HuH-7 (cell line): ENCODE measurements at regions not wholly inside any gene's neighbourhood (a gene's known extent, or its start where the extent isn't known, plus 50 kb on each side); places are given as distances from the start of the nearest gene placed in this dataset.
"Not testable (repeated sequence)": the region's sequence is repeated elsewhere in the genome, so short reads cannot be mapped to it uniquely, and the experiment has no call there.

ENCODE experiments used
- DNase-seq: peaks from one replicate; pipeline ENCODE4 v3.0.0; 2011; ENCODE audit warnings: low spot score

- DNase-seq = no peak
These were observed 121.0 kb upstream of the ZNF521 start for GRCh38 chr18:25473008-25473407.

- not testable (repeated sequence) for DNase-seq
These were observed 119.0 kb upstream of the ZNF521 start for GRCh38 chr18:25470756-25471524.

- no peak for DNase-seq
These were observed 118.1 kb upstream of the ZNF521 start for GRCh38 chr18:25470062-25470461.

GRCh38 chr18:25469489-25469888, 117.5 kb upstream of the ZNF521 start:
- DNase-seq = no peak

- no peak for DNase-seq
These were observed 115.4 kb upstream of the ZNF521 start for GRCh38 chr18:25467226-25467987.

GRCh38 chr18:25465152-25465732, 113.3 kb upstream of the ZNF521 start:
- no peak for DNase-seq

- DNase-seq = no peak
These were observed 112.3 kb upstream of the ZNF521 start for GRCh38 chr18:25464227-25464626.

GRCh38 chr18:25463726-25464125, 111.8 kb upstream of the ZNF521 start:
- DNase-seq = no peak

- DNase-seq = no peak
These were observed 107.8 kb upstream of the ZNF521 start for GRCh38 chr18:25459814-25460213.

GRCh38 chr18:25457601-25458000, 105.6 kb upstream of the ZNF521 start:
- no peak for DNase-seq

- DNase-seq = no peak
These were observed 105.2 kb upstream of the ZNF521 start for GRCh38 chr18:25457126-25457525.

- no peak for DNase-seq
These were observed 104.5 kb upstream of the ZNF521 start for GRCh38 chr18:25456334-25457010.

GRCh38 chr18:25455646-25456045, 103.7 kb upstream of the ZNF521 start:
- no peak for DNase-seq

GRCh38 chr18:25455159-25455558, 103.2 kb upstream of the ZNF521 start:
- no peak for DNase-seq

- DNase-seq = no peak
These were observed 102.8 kb upstream of the ZNF521 start for GRCh38 chr18:25454730-25455129.

- no peak for DNase-seq
These were observed 102.3 kb upstream of the ZNF521 start for GRCh38 chr18:25454270-25454659.

GRCh38 chr18:25453556-25454269, 101.7 kb upstream of the ZNF521 start:
- DNase-seq = no peak

- DNase-seq = no peak
These were observed 99.2 kb upstream of the ZNF521 start for GRCh38 chr18:25451077-25451658.

GRCh38 chr18:25449046-25449445, 97.1 kb upstream of the ZNF521 start:
- DNase-seq = no peak

GRCh38 chr18:25446972-25447371, 95.0 kb upstream of the ZNF521 start:
- DNase-seq = no peak

- DNase-seq = no peak
These were observed 93.5 kb upstream of the ZNF521 start for GRCh38 chr18:25445430-25445829.

- no peak for DNase-seq
These were observed 91.8 kb upstream of the ZNF521 start for GRCh38 chr18:25443776-25444175.
